SK-N-SH (cell line): ENCODE measurements at regions not wholly inside any gene's neighbourhood (a gene's known extent, or its start where the extent isn't known, plus 50 kb on each side); places are given as distances from the start of the nearest gene placed in this dataset.

Experiments
- CTCF ChIA-PET: fragments of 300-600, 350-600 bp; formaldehyde crosslinking; extraction: SDS; loops from one replicate; lab custom pipeline; 2021; lab: Yijun Ruan, JAX
- POLR2A ChIA-PET: fragments of 350-600 bp; sonication (Branson Sonifier 250); formaldehyde crosslinking; extraction: SDS; loops from one replicate; lab custom pipeline; 2020; ENCODE audit warnings: antibody characterized with exemption, inconsistent platforms; lab: Yijun Ruan, JAX
- DNase-seq: peaks from one replicate; pipeline ENCODE4 v3.0.0; 2012
- H2AFZ ChIP-seq: fragments of 200-600 bp; sonication (generic); 2 replicates; pipeline ENCODE4 v1.8.1; 2016; ENCODE audit warnings: antibody characterized with exemption, mild to moderate bottlenecking, low read depth
- H3F3A ChIP-seq: fragments of 200-600 bp; sonication (generic); replicated peaks from 2 replicates; pipeline ENCODE3; 2016; ENCODE audit warnings: antibody characterized with exemption, mild to moderate bottlenecking; ENCODE audit not compliant: insufficient read depth
- H3K27ac ChIP-seq, 2 experiments: fragments of 200-500 bp in 1 of 2; fragments of 200-600 bp in 1 of 2; sonication (Bioruptor generic) in 1 of 2; sonication (generic), shearing (Covaris generic) in 1 of 2; 2 replicates each; pipeline versions ENCODE4 v1.5.1 to v1.6.1; 2014 to 2016; ENCODE audit warnings: low read depth in 2 of 2, inconsistent platforms in 1 of 2, low read length in 1 of 2, mild to moderate bottlenecking in 1 of 2, mixed read lengths in 1 of 2
- H3K27me3 ChIP-seq: fragments of 200-600 bp; sonication (generic), shearing (Covaris generic); 2 replicates; pipeline ENCODE4 v1.6.1; 2016; ENCODE audit warnings: mixed run types; ENCODE audit not compliant: insufficient read depth
- H3K36me3 ChIP-seq, 2 experiments: fragments of 200-500 bp in 1 of 2; fragments of 200-600 bp in 1 of 2; sonication (Bioruptor generic) in 1 of 2; sonication (generic) in 1 of 2; replicated peaks in 1 of 2; 2 replicates each; pipeline versions ENCODE3 to v1.5.1; 2014 to 2016; ENCODE audit warnings: low read length in 1 of 2, mild to moderate bottlenecking in 1 of 2; ENCODE audit not compliant: insufficient read depth in 2 of 2, control insufficient read depth in 1 of 2
- H3K4me1 ChIP-seq, 2 experiments: fragments of 200-500 bp in 1 of 2; fragments of 200-600 bp in 1 of 2; sonication (Bioruptor generic) in 1 of 2; sonication (generic), shearing (Covaris generic) in 1 of 2; 2 replicates each; pipeline versions ENCODE4 v1.5.1 to v1.6.1; 2014 to 2016; ENCODE audit warnings: low read depth in 1 of 2, low read length in 1 of 2, mixed run types in 1 of 2; ENCODE audit not compliant: insufficient read depth in 2 of 2, control insufficient read depth in 1 of 2
- H3K4me2 ChIP-seq: fragments of 200-600 bp; sonication (generic), shearing (Covaris generic); 2 replicates; pipeline ENCODE4 v1.6.1; 2017; ENCODE audit warnings: mixed run types
- H3K4me3 ChIP-seq, 2 experiments: fragments of 200-500 bp in 1 of 2; fragments of 200-600 bp in 1 of 2; sonication (Bioruptor generic) in 1 of 2; sonication (generic), shearing (Covaris generic) in 1 of 2; 2 replicates each; pipeline versions ENCODE4 v1.5.1 to v1.8.1; 2014 to 2016; ENCODE audit warnings: low read depth in 2 of 2, inconsistent platforms in 1 of 2, low read length in 1 of 2, mild to moderate bottlenecking in 1 of 2, mixed read lengths in 1 of 2, moderate library complexity in 1 of 2
- H3K79me2 ChIP-seq: fragments of 200-600 bp; sonication (generic); 2 replicates; pipeline ENCODE4 v1.8.1; 2017; ENCODE audit warnings: mild to moderate bottlenecking; ENCODE audit not compliant: insufficient read depth
- H3K9ac ChIP-seq: fragments of 200-600 bp; sonication (generic); 2 replicates; pipeline ENCODE4 v1.6.1; 2017; ENCODE audit warnings: mixed run types
- H3K9me2 ChIP-seq: fragments of 200-600 bp; sonication (generic); 2 replicates; pipeline ENCODE4 v1.6.1; 2017; ENCODE audit warnings: mixed run types
- H3K9me3 ChIP-seq: fragments of 200-600 bp; sonication (generic); 2 replicates; pipeline ENCODE4 v1.6.1; 2017; ENCODE audit warnings: mixed run types, mild to moderate bottlenecking, moderate library complexity
- H4K20me1 ChIP-seq: fragments of 200-600 bp; sonication (generic); 2 replicates; pipeline ENCODE4 v1.6.1; 2017; ENCODE audit warnings: mild to moderate bottlenecking, mixed run types; ENCODE audit not compliant: insufficient read depth
- CHD2 ChIP-seq: fragments of 150-350 bp; IDR thresholded peaks from 2 replicates; pipeline ENCODE4 v1.6.1; 2018; ENCODE audit warnings: low read length; ENCODE audit not compliant: partially characterized antibody
- EP300 ChIP-seq, 2 experiments: IDR thresholded peaks; 2 replicates each; pipeline versions ENCODE4 v1.4.0 to v1.6.1; 2012; ENCODE audit warnings: borderline replicate concordance in 1 of 2, low read depth in 1 of 2, low read length in 1 of 2
- EZH2phosphoT487 ChIP-seq: fragments of 200-600 bp; sonication (generic); IDR thresholded peaks from 2 replicates; pipeline ENCODE4 v1.6.1; 2017; ENCODE audit warnings: low read depth, mixed run types, mild to moderate bottlenecking, antibody characterized with exemption, moderate library complexity, borderline replicate concordance
- FOSL2 ChIP-seq: IDR thresholded peaks from 2 replicates; pipeline ENCODE4 v1.4.0; 2012; ENCODE audit warnings: low read depth, mild to moderate bottlenecking, moderate library complexity, borderline replicate concordance
- FOXJ3 ChIP-seq: sonication (generic); formaldehyde crosslinking; IDR thresholded peaks from 2 replicates; pipeline ENCODE4 v1.5.1; 2020; ENCODE audit warnings: mild to moderate bottlenecking, missing genetic modification reagents
- FOXM1 ChIP-seq: IDR thresholded peaks from 2 replicates; pipeline ENCODE4 v1.4.0; 2012; ENCODE audit warnings: low read depth, mild to moderate bottlenecking
- GATA2 ChIP-seq: sonication (generic); formaldehyde crosslinking; IDR thresholded peaks from 2 replicates; pipeline ENCODE4 v1.5.0; 2020; ENCODE audit warnings: mild to moderate bottlenecking, missing genetic modification reagents
- JUND ChIP-seq: IDR thresholded peaks from 2 replicates; pipeline ENCODE4 v1.4.0; 2012
- MAX ChIP-seq: IDR thresholded peaks from 2 replicates; pipeline ENCODE4 v1.4.0; 2012; ENCODE audit warnings: low read depth
- MEF2A ChIP-seq: IDR thresholded peaks from 2 replicates; pipeline ENCODE4 v1.4.0; 2012; ENCODE audit warnings: low read depth, borderline replicate concordance
- NFIC ChIP-seq: IDR thresholded peaks from 2 replicates; pipeline ENCODE4 v1.4.0; 2012; ENCODE audit warnings: borderline replicate concordance
- NRF1 ChIP-seq: IDR thresholded peaks from 2 replicates; pipeline ENCODE4 v1.6.1; 2012; ENCODE audit warnings: low read depth, mild to moderate bottlenecking, low read length
- PBX3 ChIP-seq: IDR thresholded peaks from 2 replicates; pipeline ENCODE4; 2012
- POLR2AphosphoS5 ChIP-seq: IDR thresholded peaks from 2 replicates; pipeline ENCODE4 v1.6.1; 2012; ENCODE audit warnings: low read depth, low read length
- RAD21 ChIP-seq: IDR thresholded peaks from 2 replicates; pipeline ENCODE4 v1.6.1; 2012; ENCODE audit warnings: mild to moderate bottlenecking, low read length
- RCOR1 ChIP-seq: fragments of 150-350 bp; IDR thresholded peaks from 2 replicates; pipeline ENCODE4 v1.6.1; 2017; ENCODE audit warnings: antibody characterized with exemption, low read length
- RFX5 ChIP-seq: IDR thresholded peaks from 2 replicates; pipeline ENCODE4 v1.6.1; 2012; ENCODE audit warnings: mild to moderate bottlenecking, improper control_type of control experiment, low read length
- SIN3A ChIP-seq: IDR thresholded peaks from 2 replicates; pipeline ENCODE4 v1.6.1; 2012; ENCODE audit warnings: low read depth, mild to moderate bottlenecking, low read length, moderate library complexity, borderline replicate concordance
- SMC3 ChIP-seq: IDR thresholded peaks from 2 replicates; pipeline ENCODE4 v1.6.1; 2012; ENCODE audit warnings: low read depth, low read length, improper control_type of control experiment
- TCF12 ChIP-seq: IDR thresholded peaks from 2 replicates; pipeline ENCODE4 v1.4.0; 2012
- TEAD4 ChIP-seq: IDR thresholded peaks from 2 replicates; pipeline ENCODE4 v1.4.0; 2012; ENCODE audit warnings: mild to moderate bottlenecking, borderline replicate concordance; ENCODE audit not compliant: insufficient read depth
- USF2 ChIP-seq: fragments of 150-350 bp; IDR thresholded peaks from 2 replicates; pipeline ENCODE4 v1.6.1; 2017; ENCODE audit warnings: antibody characterized with exemption, low read length, low read depth, borderline replicate concordance
- YY1 ChIP-seq: IDR thresholded peaks from 2 replicates; pipeline ENCODE4 v1.4.0; 2012; ENCODE audit warnings: low read depth, mild to moderate bottlenecking
- WGBS: methylation state at CpG from one replicate; pipeline ENCODE4 v1.1.6; 2017; ENCODE audit warnings: low lambda C conversion rate; 5-methylcytosine and 5-hydroxymethylcytosine counted together

- no peaks in the 10 kb centered on the region for H3K79me2 ChIP-seq
- H3K9me3 ChIP-seq, result no peaks in the 10 kb centered on the region; the same call in 1 of the 2 replicates
- TF ChIP-seq SMC3, result no peak
- no peak for TF ChIP-seq POLR2AphosphoS5
- 0 out of 2 replicates have a peak, but pooled peaks have one; percentile 20 for TF ChIP-seq NFIC
- TF ChIP-seq PBX3, result peak; percentile 23; the same call in 1 of the 2 replicates
- no peak for TF ChIP-seq FOXM1
- TF ChIP-seq EZH2phosphoT487, result no peak
- TF ChIP-seq TEAD4, result peak; percentile 29; the same call in 1 of the 2 replicates
- peak; percentile 37 for TF ChIP-seq TCF12
- TF ChIP-seq FOSL2, result peak; percentile 79
- peak; percentile 31; the same call in 1 of the 2 replicates for TF ChIP-seq MAX
- TF ChIP-seq USF2, result no peak
- no peak for TF ChIP-seq CHD2
- TF ChIP-seq MEF2A, result no peak
- peak; percentile 61 for TF ChIP-seq JUND
- no peak for TF ChIP-seq NRF1
- TF ChIP-seq GATA2, result no peak
- TF ChIP-seq SIN3A, result no peak
- peak in 1 of 2 experiments; percentile 13; a peak in 1 of 4 replicates for TF ChIP-seq EP300 (IDR thresholded peaks at IDR 0.05; ENCODE audit: borderline replicate concordance in 1 of 2, low read depth in 1 of 2, low read length in 1 of 2)
- TF ChIP-seq FOXJ3 (CRISPR knock-in tag), result no peak
- TF ChIP-seq RFX5, result no peak
- TF ChIP-seq YY1, result no peak
- no peak for TF ChIP-seq RCOR1
- no peak for TF ChIP-seq RAD21
- ChIA-PET POLR2A (no interaction called here), CTCF (interaction anchor here (0.5 to 0.8 kb wide), 3 partner anchors 12 to 336 kb away, joined by 3 read pairs; no protein-coding TSS in a partner anchor)
- no peak for DNase-seq
- H3K36me3 ChIP-seq, result no peaks in the 10 kb centered on the region
- peak overlapping the region in 1 of 2 experiments; percentile 47; a peak in 2 of 4 replicates for H3K27ac ChIP-seq
- WGBS, result 55% methylated on average over 11 of the region's 11 CpGs
- no peak overlapping the region for H3K4me2 ChIP-seq
- no peaks in the 10 kb centered on the region; a peak in 1 of 4 replicates for H3K4me1 ChIP-seq
- no peak overlapping the region for H2AFZ ChIP-seq
- no peak overlapping the region for H3K4me3 ChIP-seq
- H4K20me1 ChIP-seq, result no peaks in the 10 kb centered on the region
- H3F3A ChIP-seq, result peaks cover 7% of the 10 kb centered on the region
- H3K9ac ChIP-seq, result no peak overlapping the region
- no peaks in the 10 kb centered on the region for H3K27me3 ChIP-seq
- no peaks in the 10 kb centered on the region for H3K9me2 ChIP-seq
Measured at GRCh38 chr7:131173145-131173890, 154.4 kb upstream of the MKLN1 start.
